ENCODE measurements at regions not wholly inside any gene's neighbourhood (a gene's known extent, or its start where the extent isn't known, plus 50 kb on each side); places are given as distances from the start of the nearest gene placed in this dataset.

- no peak for DNase-seq (ENCODE audit: low read depth in 3 of 3)
These were observed 194.0 kb upstream of the NBEA start for GRCh38 chr13:34748073-34748472.

GRCh38 chr13:34748596-34748995 lies 193.5 kb upstream of the NBEA start:
- DNase-seq (ENCODE audit: low read depth in 3 of 3), result no peak

GRCh38 chr13:34749046-34749445 lies 193.0 kb upstream of the NBEA start:
- DNase-seq (ENCODE audit: low read depth in 3 of 3), result no peak

- no peak for DNase-seq (ENCODE audit: low read depth in 3 of 3)
These were observed 191.8 kb upstream of the NBEA start for GRCh38 chr13:34750078-34750931.

- DNase-seq (ENCODE audit: low read depth in 3 of 3), result no peak
These were observed 191.0 kb upstream of the NBEA start for GRCh38 chr13:34751044-34751443.

- DNase-seq (ENCODE audit: low read depth in 3 of 3), result no peak
These were observed 190.6 kb upstream of the NBEA start for GRCh38 chr13:34751492-34751891.

GRCh38 chr13:34752283-34752960 lies 189.6 kb upstream of the NBEA start:
- DNase-seq (ENCODE audit: low read depth in 3 of 3), result no peak

GRCh38 chr13:34756136-34756535 lies 185.9 kb upstream of the NBEA start:
- no peak for DNase-seq (ENCODE audit: low read depth in 3 of 3)

- no peak for DNase-seq (ENCODE audit: low read depth in 3 of 3)
These were observed 185.5 kb upstream of the NBEA start for GRCh38 chr13:34756572-34756971.

- DNase-seq (ENCODE audit: low read depth in 3 of 3), result no peak
These were observed 184.6 kb upstream of the NBEA start for GRCh38 chr13:34757441-34757840.

GRCh38 chr13:34758628-34759027 lies 183.4 kb upstream of the NBEA start:
- DNase-seq (ENCODE audit: low read depth in 3 of 3), result no peak

GRCh38 chr13:34762312-34762711 lies 179.8 kb upstream of the NBEA start:
- no peak for DNase-seq (ENCODE audit: low read depth in 3 of 3)

- DNase-seq (ENCODE audit: low read depth in 3 of 3), result no peak
These were observed 177.8 kb upstream of the NBEA start for GRCh38 chr13:34764246-34764645.

GRCh38 chr13:34765446-34766180 lies 176.5 kb upstream of the NBEA start:
- no peak for DNase-seq (ENCODE audit: low read depth in 3 of 3)

GRCh38 chr13:34767778-34768177 lies 174.3 kb upstream of the NBEA start:
- no peak for DNase-seq (ENCODE audit: low read depth in 3 of 3)

GRCh38 chr13:34772206-34772605 lies 169.9 kb upstream of the NBEA start:
- no peak for DNase-seq (ENCODE audit: low read depth in 3 of 3)

- no peak for DNase-seq (ENCODE audit: low read depth in 3 of 3)
These were observed 169.2 kb upstream of the NBEA start for GRCh38 chr13:34772881-34773280.

GRCh38 chr13:34776390-34776981 lies 165.6 kb upstream of the NBEA start:
- no peak for DNase-seq (ENCODE audit: low read depth in 3 of 3)

- DNase-seq (ENCODE audit: low read depth in 3 of 3), result no peak
These were observed 164.8 kb upstream of the NBEA start for GRCh38 chr13:34777089-34777913.

- DNase-seq (ENCODE audit: low read depth in 3 of 3), result no peak
These were observed 164.2 kb upstream of the NBEA start for GRCh38 chr13:34777914-34778303.

GRCh38 chr13:34779171-34779570 lies 162.9 kb upstream of the NBEA start:
- no peak for DNase-seq (ENCODE audit: low read depth in 3 of 3)
